H1 (cell line): ENCODE measurements at regions not wholly inside any gene's neighbourhood (a gene's known extent, or its start where the extent isn't known, plus 50 kb on each side); places are given as distances from the start of the nearest gene placed in this dataset.

Source experiments
- CTCF ChIA-PET: fragments of 300-600 bp; sonication (Branson Sonifier 250); formaldehyde crosslinking; loops from one replicate; lab custom pipeline; 2021; ENCODE audit not compliant: partially characterized antibody; lab: Charles Lee
- POLR2A ChIA-PET: fragments of 300-600 bp; sonication (Branson Sonifier 250); formaldehyde crosslinking; loops from one replicate; lab custom pipeline; 2021; ENCODE audit warnings: inconsistent platforms; ENCODE audit not compliant: partially characterized antibody; lab: Charles Lee
- DNase-seq, 2 experiments: peaks; one replicate each; pipeline versions ENCODE4 v3.0.0 to v3.0.0-alpha.2; 2010 to 2022; ENCODE audit warnings: low spot score in 2 of 2, low read depth in 1 of 2, mixed read lengths in 1 of 2
- FAIRE-seq: peaks from 2 replicates; lab custom pipeline; 2011; peaks lifted over from hg19 to GRCh38; lab: Jason Lieb, UNC
- H2AFZ ChIP-seq: 2 replicates; pipeline ENCODE4 v1.8.1; 2012; ENCODE audit warnings: low read length, inconsistent platforms
- H2AK5ac ChIP-seq: 2 replicates; pipeline ENCODE4 v1.6.1; 2013; ENCODE audit warnings: low read depth, low read length
- H2BK120ac ChIP-seq: replicated peaks from 2 replicates; pipeline ENCODE3; 2013; ENCODE audit warnings: low read depth, low read length, inconsistent platforms
- H2BK12ac ChIP-seq: 2 replicates; pipeline ENCODE4 v1.6.1; 2013; ENCODE audit warnings: low read depth, low read length
- H2BK15ac ChIP-seq: 2 replicates; pipeline ENCODE4 v1.6.1; 2013; ENCODE audit warnings: low read length
- H2BK20ac ChIP-seq: 2 replicates; pipeline ENCODE4 v1.6.1; 2013; ENCODE audit warnings: low read length
- H2BK5ac ChIP-seq: 2 replicates; pipeline ENCODE4 v1.6.1; 2013; ENCODE audit warnings: low read depth, low read length
- H3K14ac ChIP-seq: 2 replicates; pipeline ENCODE4 v1.6.1; 2013; ENCODE audit warnings: inconsistent platforms; ENCODE audit not compliant: insufficient read length
- H3K18ac ChIP-seq: 2 replicates; pipeline ENCODE4 v1.6.1; 2013; ENCODE audit warnings: low read length; ENCODE audit errors: extremely low read depth
- H3K23ac ChIP-seq: 2 replicates; pipeline ENCODE4 v1.6.1; 2013; ENCODE audit warnings: inconsistent platforms; ENCODE audit not compliant: insufficient read length
- H3K23me2 ChIP-seq: 2 replicates; pipeline ENCODE4 v1.6.1; 2013; ENCODE audit warnings: low read depth, low read length
- H3K27ac ChIP-seq: 2 replicates; pipeline ENCODE4 v1.6.1; 2011; ENCODE audit warnings: low read depth, low read length, inconsistent platforms
- H3K27me3 ChIP-seq, 4 experiments: replicated peaks in 1 of 4; 1 replicate in 1 of 4; 2 replicates in 3 of 4; pipeline versions ENCODE4 v1.6.1 to v1.8.1; 2011 to 2013; ENCODE audit warnings: low read length in 3 of 4, mild to moderate bottlenecking in 3 of 4, inconsistent platforms in 2 of 4, mixed read lengths in 2 of 4, moderate library complexity in 1 of 4; ENCODE audit not compliant: control insufficient read depth in 3 of 4, insufficient read depth in 3 of 4; ENCODE audit errors: extremely low read depth in 1 of 4
- H3K36me3 ChIP-seq, 4 experiments: 2 replicates each; pipeline versions ENCODE4 v1.6.1 to v1.8.1; 2011 to 2013; ENCODE audit warnings: mild to moderate bottlenecking in 4 of 4, low read length in 3 of 4, moderate library complexity in 2 of 4, control low read depth in 1 of 4, inconsistent platforms in 1 of 4; ENCODE audit not compliant: insufficient read depth in 4 of 4, control insufficient read depth in 2 of 4
- H3K4ac ChIP-seq: replicated peaks from 2 replicates; pipeline ENCODE3; 2013; ENCODE audit warnings: low read length, low read depth, mixed read lengths, inconsistent platforms; ENCODE audit not compliant: insufficient read length
- H3K4me1 ChIP-seq, 4 experiments: replicated peaks in 1 of 4; 1 replicate in 1 of 4; 2 replicates in 3 of 4; pipeline versions ENCODE4 v1.6.1 to v1.8.1; 2011 to 2013; ENCODE audit warnings: low read length in 3 of 4, inconsistent platforms in 2 of 4, mixed read lengths in 1 of 4; ENCODE audit not compliant: insufficient read depth in 4 of 4, control insufficient read depth in 3 of 4
- H3K4me2 ChIP-seq, 2 experiments: 2 replicates each; pipeline versions ENCODE4 v1.6.1 to v1.8.1; 2011 to 2013; ENCODE audit warnings: low read depth in 2 of 2, low read length in 2 of 2, control low read depth in 1 of 2, inconsistent platforms in 1 of 2, mild to moderate bottlenecking in 1 of 2; ENCODE audit not compliant: insufficient read depth in 1 of 2
- H3K4me3 ChIP-seq, 4 experiments: fragments of 200-600, 300-600 bp in 1 of 4; sonication (generic), shearing (Covaris generic), sonication (Bioruptor Twin) in 1 of 4; 2 replicates each; pipeline versions ENCODE4 v1.5.1 to v1.8.1; 2011 to 2016; ENCODE audit warnings: low read length in 4 of 4, low read depth in 3 of 4, control low read depth in 2 of 4, inconsistent platforms in 2 of 4, mild to moderate bottlenecking in 2 of 4, mixed read lengths in 1 of 4, moderate library complexity in 1 of 4; ENCODE audit not compliant: insufficient read depth in 2 of 4; ENCODE audit errors: extremely low read depth in 1 of 4
- H3K56ac ChIP-seq: replicated peaks from 2 replicates; pipeline ENCODE3; 2013; ENCODE audit warnings: low read depth, mild to moderate bottlenecking, mixed read lengths, low read length, inconsistent platforms; ENCODE audit not compliant: insufficient read length
- H3K79me1 ChIP-seq: 2 replicates; pipeline ENCODE4 v1.6.1; 2013; ENCODE audit warnings: low read depth, low read length, control low read depth
- H3K79me2 ChIP-seq, 2 experiments: 2 replicates each; pipeline versions ENCODE4 v1.6.1 to v1.8.1; 2012 to 2013; ENCODE audit warnings: low read length in 2 of 2, mild to moderate bottlenecking in 2 of 2, inconsistent platforms in 1 of 2; ENCODE audit not compliant: insufficient read depth in 2 of 2, control insufficient read depth in 1 of 2
- H3K9ac ChIP-seq, 4 experiments: replicated peaks in 1 of 4; 1 replicate in 1 of 4; 2 replicates in 3 of 4; pipeline versions ENCODE4 v1.6.1 to v1.8.1; 2011 to 2013; ENCODE audit warnings: low read depth in 3 of 4, low read length in 3 of 4, control low read depth in 2 of 4, mild to moderate bottlenecking in 2 of 4, moderate library complexity in 2 of 4, inconsistent platforms in 1 of 4; ENCODE audit errors: extremely low read depth in 1 of 4
- H3K9me3 ChIP-seq, 2 experiments: 2 replicates each; pipeline versions ENCODE4 v1.6.1 to v1.8.1; 2012 to 2013; ENCODE audit warnings: mild to moderate bottlenecking in 2 of 2, moderate library complexity in 2 of 2, control low read depth in 1 of 2, inconsistent platforms in 1 of 2, low read depth in 1 of 2, low read length in 1 of 2, mixed read lengths in 1 of 2; ENCODE audit not compliant: insufficient read depth in 2 of 2
- H4K20me1 ChIP-seq, 2 experiments: replicated peaks in 1 of 2; 2 replicates each; pipeline versions ENCODE3 to v1.8.1; 2011 to 2013; ENCODE audit warnings: inconsistent platforms in 2 of 2, low read length in 2 of 2, mild to moderate bottlenecking in 1 of 2; ENCODE audit not compliant: insufficient read depth in 2 of 2, control insufficient read depth in 1 of 2
- H4K5ac ChIP-seq: 2 replicates; pipeline ENCODE4 v1.6.1; 2013; ENCODE audit warnings: low read length, low read depth, mixed read lengths, inconsistent platforms; ENCODE audit not compliant: insufficient read length
- H4K8ac ChIP-seq: 2 replicates; pipeline ENCODE4 v1.8.0; 2013; ENCODE audit warnings: mild to moderate bottlenecking, moderate library complexity, low read length, inconsistent platforms; ENCODE audit not compliant: insufficient read depth; ENCODE audit errors: extremely low read depth
- H4K91ac ChIP-seq: replicated peaks from 2 replicates; pipeline ENCODE3; 2013; ENCODE audit warnings: low read length, mixed read lengths, inconsistent platforms; ENCODE audit not compliant: insufficient read length
- CBX5 ChIP-seq: fragments of 300-800, 300-1000 bp; sonication (generic); IDR thresholded peaks from 2 replicates; pipeline ENCODE4 v1.7.1; 2016; ENCODE audit warnings: antibody characterized with exemption, low read length, low read depth
- CTBP2 ChIP-seq: IDR thresholded peaks from 2 replicates; pipeline ENCODE4 v1.7.0; 2011; ENCODE audit warnings: borderline replicate concordance, mild to moderate bottlenecking, moderate library complexity, mixed read lengths, low read length; ENCODE audit not compliant: insufficient read depth, insufficient read length
- EGR1 ChIP-seq: IDR thresholded peaks from 2 replicates; pipeline ENCODE4 v1.6.1; 2011; ENCODE audit warnings: low read depth, low read length, borderline replicate concordance
- POLR2AphosphoS5 ChIP-seq: IDR thresholded peaks from 2 replicates; pipeline ENCODE4 v1.6.1; 2011; ENCODE audit warnings: low read depth, low read length
- RXRA ChIP-seq: IDR thresholded peaks from 2 replicates; pipeline ENCODE4 v1.6.1; 2011; ENCODE audit warnings: low read depth, mild to moderate bottlenecking, low read length, moderate library complexity; ENCODE audit not compliant: insufficient read depth
- WGBS, 2 experiments: shearing (Covaris generic) in 1 of 2; methylation state at CpG; one replicate each; pipeline versions ENCODE4 v1.1.6 to v1.1.7; 2013 to 2015; ENCODE audit warnings: low lambda C conversion rate in 2 of 2, mixed read lengths in 2 of 2, inconsistent platforms in 1 of 2, low coverage in 1 of 2, missing lambda C conversion rate in 1 of 2; ENCODE audit not compliant: insufficient replicate concordance in 2 of 2, insufficient coverage in 1 of 2, insufficient read length in 1 of 2; ENCODE audit errors: extremely low coverage in 1 of 2, missing lambda C conversion rate in 1 of 2; 5-methylcytosine and 5-hydroxymethylcytosine counted together
- TF ChIP-seq, protein P1 (sequence below): IDR thresholded peaks from 2 replicates; pipeline ENCODE4 v1.6.1; 2012; ENCODE audit warnings: low read length, inconsistent platforms
- TF ChIP-seq, protein P2 (sequence below), 3 experiments: IDR thresholded peaks; 1 replicate in 2 of 3; 2 replicates in 1 of 3; pipeline versions ENCODE4 v1.5.1 to v1.6.1; 2011; ENCODE audit warnings: low read length in 3 of 3, mild to moderate bottlenecking in 3 of 3, inconsistent platforms in 2 of 3, low read depth in 1 of 3, moderate library complexity in 1 of 3; ENCODE audit not compliant: insufficient read depth in 1 of 3; ENCODE audit errors: control extremely low read depth in 1 of 3

- H2BK120ac ChIP-seq, result no peak overlapping the region
- H3K27me3 ChIP-seq, result no peaks in the 10 kb centered on the region
- H3K9ac ChIP-seq, result no peak overlapping the region
- H3K4ac ChIP-seq, result no peak overlapping the region
- peaks cover 0 to 5% (median 0%) of the 10 kb centered on the region in 4 experiments; a peak in 1 of 7 replicates for H3K4me1 ChIP-seq
- no peaks in the 10 kb centered on the region for H4K20me1 ChIP-seq
- no peaks in the 10 kb centered on the region for H3K23me2 ChIP-seq
- no peak overlapping the region for H2AK5ac ChIP-seq
- POLR2A ChIA-PET, result no interaction called here
- no peak overlapping the region for H3K4me2 ChIP-seq
- no peak for FAIRE-seq
- H2BK20ac ChIP-seq, result no peak overlapping the region
- H2BK5ac ChIP-seq, result no peak overlapping the region
- no peaks in the 10 kb centered on the region for H3K9me3 ChIP-seq
- 79% methylated on average over 8 of the region's 8 CpGs; no CpG with 5 or more reads in 1 of the 2 experiments for WGBS, 2 experiments
- H3K4me3 ChIP-seq, result no peak overlapping the region
- H3K79me1 ChIP-seq, result no peaks in the 10 kb centered on the region
- CTCF ChIA-PET, result no interaction called here
- no peak overlapping the region for H4K91ac ChIP-seq
- H3K18ac ChIP-seq, result no peak overlapping the region
- no peak overlapping the region for H4K8ac ChIP-seq
- H3K56ac ChIP-seq, result no peak overlapping the region
- H3K27ac ChIP-seq, result no peak overlapping the region
- H4K5ac ChIP-seq, result no peak overlapping the region
- H2BK12ac ChIP-seq, result no peak overlapping the region
- H2AFZ ChIP-seq, result no peak overlapping the region
- H2BK15ac ChIP-seq, result no peak overlapping the region
- no peak overlapping the region for H3K14ac ChIP-seq
- DNase-seq, result no peak
- H3K23ac ChIP-seq, result no peak overlapping the region
- no peaks in the 10 kb centered on the region for H3K36me3 ChIP-seq
- no peaks in the 10 kb centered on the region for H3K79me2 ChIP-seq
- TF ChIP-seq EGR1 (no peak), CTBP2 (no peak), CBX5 (no peak), RXRA (no peak), POLR2AphosphoS5 (no peak)
- TF ChIP-seq, protein P1, sequence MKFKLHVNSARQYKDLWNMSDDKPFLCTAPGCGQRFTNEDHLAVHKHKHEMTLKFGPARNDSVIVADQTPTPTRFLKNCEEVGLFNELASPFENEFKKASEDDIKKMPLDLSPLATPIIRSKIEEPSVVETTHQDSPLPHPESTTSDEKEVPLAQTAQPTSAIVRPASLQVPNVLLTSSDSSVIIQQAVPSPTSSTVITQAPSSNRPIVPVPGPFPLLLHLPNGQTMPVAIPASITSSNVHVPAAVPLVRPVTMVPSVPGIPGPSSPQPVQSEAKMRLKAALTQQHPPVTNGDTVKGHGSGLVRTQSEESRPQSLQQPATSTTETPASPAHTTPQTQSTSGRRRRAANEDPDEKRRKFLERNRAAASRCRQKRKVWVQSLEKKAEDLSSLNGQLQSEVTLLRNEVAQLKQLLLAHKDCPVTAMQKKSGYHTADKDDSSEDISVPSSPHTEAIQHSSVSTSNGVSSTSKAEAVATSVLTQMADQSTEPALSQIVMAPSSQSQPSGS, result no peak
- TF ChIP-seq, protein P2, sequence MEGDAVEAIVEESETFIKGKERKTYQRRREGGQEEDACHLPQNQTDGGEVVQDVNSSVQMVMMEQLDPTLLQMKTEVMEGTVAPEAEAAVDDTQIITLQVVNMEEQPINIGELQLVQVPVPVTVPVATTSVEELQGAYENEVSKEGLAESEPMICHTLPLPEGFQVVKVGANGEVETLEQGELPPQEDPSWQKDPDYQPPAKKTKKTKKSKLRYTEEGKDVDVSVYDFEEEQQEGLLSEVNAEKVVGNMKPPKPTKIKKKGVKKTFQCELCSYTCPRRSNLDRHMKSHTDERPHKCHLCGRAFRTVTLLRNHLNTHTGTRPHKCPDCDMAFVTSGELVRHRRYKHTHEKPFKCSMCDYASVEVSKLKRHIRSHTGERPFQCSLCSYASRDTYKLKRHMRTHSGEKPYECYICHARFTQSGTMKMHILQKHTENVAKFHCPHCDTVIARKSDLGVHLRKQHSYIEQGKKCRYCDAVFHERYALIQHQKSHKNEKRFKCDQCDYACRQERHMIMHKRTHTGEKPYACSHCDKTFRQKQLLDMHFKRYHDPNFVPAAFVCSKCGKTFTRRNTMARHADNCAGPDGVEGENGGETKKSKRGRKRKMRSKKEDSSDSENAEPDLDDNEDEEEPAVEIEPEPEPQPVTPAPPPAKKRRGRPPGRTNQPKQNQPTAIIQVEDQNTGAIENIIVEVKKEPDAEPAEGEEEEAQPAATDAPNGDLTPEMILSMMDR (IDR thresholded peaks at IDR 0.05; ENCODE audit: control extremely low read depth in 1 of 3, insufficient read depth in 1 of 3, low read depth in 1 of 3, low read length in 3 of 3), result no peak
Observed at GRCh38 chr10:118394301-118395200, 52.4 kb upstream of the FAM204A start.
